Right hindlimb (tissue), 1 donor: ENCODE measurements at regions not wholly inside any gene's neighbourhood (a gene's known extent, or its start where the extent isn't known, plus 50 kb on each side); places are given as distances from the start of the nearest gene placed in this dataset.

Source experiments
- DNase-seq: peaks from one replicate; pipeline ENCODE4 v3.0.0-alpha.2; 2018

DNA sequence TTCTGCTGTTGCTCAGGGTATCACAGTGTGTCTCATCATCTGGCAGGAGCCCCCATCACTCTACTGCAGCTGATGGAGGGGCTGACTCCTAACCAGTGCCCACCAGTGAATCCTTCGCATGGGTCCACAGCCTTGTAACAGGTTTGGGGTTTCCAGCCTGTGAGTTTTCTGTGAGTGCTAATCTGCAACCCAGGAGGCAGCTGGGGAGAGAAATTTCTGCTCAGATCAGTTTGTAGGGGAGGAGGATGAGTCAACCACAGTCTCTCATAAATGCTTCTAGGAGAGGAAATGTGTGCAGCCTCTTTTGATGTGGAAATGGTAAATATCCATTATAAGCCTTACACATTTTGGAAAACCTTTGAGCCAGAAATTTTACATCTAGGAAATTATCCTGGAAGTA is 871.3 kb downstream of the AACS start:
- no peak for DNase-seq

GRCh38 chr12:125944446-125944845 is 879.2 kb downstream of the AACS start:
- no peak for DNase-seq

DNA sequence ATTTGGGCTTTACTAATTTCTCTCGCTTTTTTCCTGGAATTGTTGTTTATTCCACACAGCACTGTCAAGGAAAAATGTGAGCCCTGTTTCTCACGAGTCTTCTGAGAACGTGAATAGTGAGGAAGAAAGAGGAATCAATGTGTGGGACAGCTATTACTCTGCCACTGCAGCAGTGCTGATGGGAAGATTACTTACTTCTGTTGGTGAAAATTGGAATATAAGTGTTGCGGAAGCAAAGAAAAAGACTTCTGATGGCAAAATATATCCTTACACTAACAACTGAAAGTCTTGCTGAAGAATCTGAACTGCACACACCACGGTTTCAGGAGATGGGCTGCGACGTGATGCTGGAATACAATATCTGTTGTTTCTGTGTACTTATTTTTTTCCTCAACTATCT is 884.2 kb downstream of the AACS start:
- DNase-seq = no peak

DNA sequence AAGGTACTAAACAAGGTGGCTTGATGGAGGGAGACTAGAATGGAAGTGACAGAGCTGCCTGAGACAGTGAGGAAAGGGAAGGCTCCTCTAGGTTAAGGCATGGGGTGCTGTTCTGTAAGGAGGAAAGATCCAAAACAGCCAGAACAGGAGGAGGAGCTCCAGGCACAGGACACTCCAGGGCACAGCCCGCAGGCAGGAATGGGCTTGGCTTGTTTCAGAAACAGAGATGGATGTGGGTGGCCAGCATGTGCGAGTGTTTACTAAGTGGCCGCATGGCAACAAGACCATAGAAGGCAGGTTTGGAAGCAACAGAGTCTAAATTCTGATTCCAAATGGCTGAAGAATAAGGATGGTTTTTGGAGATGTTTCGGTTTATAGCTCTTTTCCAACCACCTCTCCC is 889.1 kb downstream of the AACS start:
- DNase-seq = no peak

GRCh38 chr12:125956186-125956585 is 891.0 kb downstream of the AACS start:
- no peak for DNase-seq

- DNase-seq = no peak
Measured at GRCh38 chr12:125966641-125967040, 901.4 kb downstream of the AACS start.

- no peak for DNase-seq
Measured at GRCh38 chr12:125968413-125968812, 903.2 kb downstream of the AACS start.

DNA sequence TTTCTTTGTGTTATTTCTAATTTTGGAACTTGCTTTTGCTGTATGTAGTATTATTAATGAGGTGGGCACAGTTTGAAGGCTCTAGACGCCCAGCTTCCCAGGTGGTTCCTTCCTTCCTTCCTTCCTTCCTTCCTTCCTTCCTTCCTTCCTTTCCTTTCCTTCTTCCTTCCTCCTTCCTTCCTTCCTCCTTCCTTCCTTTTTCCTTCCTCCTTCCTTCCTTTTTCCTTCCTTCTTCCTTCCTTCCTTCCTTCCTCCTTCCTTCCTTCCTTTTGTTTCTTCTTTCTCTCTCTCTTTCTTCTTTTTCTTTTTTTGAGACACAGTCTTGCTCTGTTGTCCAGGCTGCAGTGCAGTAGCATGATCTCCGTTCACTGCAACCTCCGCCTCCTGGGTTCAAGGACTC is 906.7 kb downstream of the AACS start:
- no peak for DNase-seq

GRCh38 chr12:125978286-125978685 is 913.1 kb downstream of the AACS start:
- DNase-seq = no peak

- DNase-seq = no peak
Measured at GRCh38 chr12:125981610-125982253, 916.5 kb downstream of the AACS start.

- peak; percentile 90 for DNase-seq
Measured at GRCh38 chr12:125983094-125983783, 918.0 kb downstream of the AACS start.

DNA sequence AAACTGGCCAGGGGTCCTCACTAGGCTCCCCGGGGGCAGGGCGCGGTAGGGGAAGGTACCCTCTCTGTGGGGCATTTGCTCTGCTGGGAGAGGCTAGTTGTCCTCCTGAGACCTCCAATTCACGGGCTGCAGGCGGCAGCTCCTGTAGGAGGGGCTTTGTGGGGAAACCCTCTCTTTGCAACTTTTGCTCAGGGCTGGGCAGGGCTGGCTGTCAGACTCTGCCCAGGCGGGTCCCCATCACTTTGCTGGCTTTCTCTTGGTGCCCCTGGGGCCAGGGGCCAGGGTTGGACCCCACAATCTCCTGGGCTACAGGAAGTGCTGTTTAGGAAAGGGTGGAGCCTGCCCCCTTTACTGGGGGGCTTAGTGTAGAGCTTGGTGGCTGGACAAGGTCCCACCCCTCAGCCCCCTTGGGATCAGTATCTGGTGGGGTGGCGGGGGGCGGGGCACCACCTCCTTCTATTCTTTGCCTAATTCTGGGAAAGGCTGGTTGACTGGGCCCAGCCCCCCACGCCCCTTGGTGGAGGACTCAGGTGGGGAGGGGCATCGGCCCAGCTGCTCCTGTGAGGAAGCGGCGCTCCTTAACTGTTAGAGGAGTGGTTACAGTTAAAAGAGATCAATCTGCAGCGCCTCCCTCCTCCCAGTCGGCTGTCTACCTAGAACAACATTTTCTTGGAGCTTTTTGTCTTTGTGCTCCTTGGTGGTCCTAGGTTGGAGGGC is 918.7 kb downstream of the AACS start:
- peak; percentile 49 for DNase-seq

- DNase-seq = no peak
Measured at GRCh38 chr12:125988545-125988944, 923.3 kb downstream of the AACS start.

DNA sequence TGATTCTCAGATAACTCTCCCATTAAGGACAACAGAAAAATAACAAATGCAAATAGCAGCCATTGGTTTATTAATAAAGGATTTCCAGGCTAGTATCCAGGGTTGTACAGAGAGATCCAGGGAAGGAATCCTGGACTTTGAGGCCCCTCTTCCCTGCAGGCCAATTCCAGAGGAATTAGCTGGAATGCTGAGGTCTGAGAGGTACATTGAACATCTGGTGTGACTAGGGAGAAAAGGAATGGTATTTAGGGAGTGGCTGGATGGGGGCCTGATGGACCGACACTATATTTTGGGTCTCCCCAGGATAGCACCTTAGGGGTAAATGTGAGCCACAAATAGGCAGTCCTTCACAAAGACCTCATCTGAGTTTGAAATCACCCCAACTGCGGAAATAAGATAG is 924.5 kb downstream of the AACS start:
- DNase-seq = peak; percentile 22

- DNase-seq = no peak
Measured at GRCh38 chr12:125996443-125996842, 931.2 kb downstream of the AACS start.

DNA sequence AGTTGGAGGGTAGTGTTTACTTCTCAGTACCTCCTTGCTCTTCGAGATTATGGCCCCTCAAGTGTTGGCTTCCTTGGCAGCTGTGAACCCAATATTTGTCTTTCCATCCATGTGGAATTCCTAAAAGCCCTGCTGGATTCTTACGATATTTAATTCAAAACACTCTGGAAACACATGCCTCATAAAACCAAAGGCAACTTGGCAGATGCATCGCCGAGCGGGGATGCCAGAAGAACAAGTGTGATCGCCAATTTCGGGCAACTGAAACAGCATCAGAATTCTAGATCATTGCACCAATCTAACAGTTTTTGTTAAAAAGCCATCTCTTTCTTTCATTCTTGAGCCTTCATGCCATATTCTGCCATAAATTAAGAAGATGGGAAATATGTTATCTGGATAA is 934.4 kb downstream of the AACS start:
- DNase-seq = no peak

GRCh38 chr12:126019385-126019784 is 954.1 kb downstream of the AACS start:
- no peak for DNase-seq

GRCh38 chr12:126021675-126022074 is 956.4 kb downstream of the AACS start:
- no peak for DNase-seq

DNA sequence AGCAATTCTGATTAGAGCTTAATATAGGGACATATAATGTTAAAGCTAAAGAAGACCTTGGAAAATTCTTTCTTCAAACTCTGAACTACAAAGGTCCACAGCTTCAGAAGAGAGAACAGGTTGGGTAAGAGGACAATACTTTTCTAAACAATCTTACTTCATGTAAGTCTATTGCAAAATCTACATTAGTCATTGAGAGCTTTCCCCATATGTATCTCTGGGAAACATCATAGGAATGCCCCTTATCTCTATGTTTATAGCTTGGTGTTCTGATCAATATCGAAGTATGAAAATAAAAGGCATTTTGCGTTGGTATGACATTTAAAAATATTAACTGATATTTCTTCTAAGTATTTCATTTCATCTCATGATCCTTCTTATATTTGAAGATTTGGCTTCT is 962.6 kb downstream of the AACS start:
- no peak for DNase-seq

DNA sequence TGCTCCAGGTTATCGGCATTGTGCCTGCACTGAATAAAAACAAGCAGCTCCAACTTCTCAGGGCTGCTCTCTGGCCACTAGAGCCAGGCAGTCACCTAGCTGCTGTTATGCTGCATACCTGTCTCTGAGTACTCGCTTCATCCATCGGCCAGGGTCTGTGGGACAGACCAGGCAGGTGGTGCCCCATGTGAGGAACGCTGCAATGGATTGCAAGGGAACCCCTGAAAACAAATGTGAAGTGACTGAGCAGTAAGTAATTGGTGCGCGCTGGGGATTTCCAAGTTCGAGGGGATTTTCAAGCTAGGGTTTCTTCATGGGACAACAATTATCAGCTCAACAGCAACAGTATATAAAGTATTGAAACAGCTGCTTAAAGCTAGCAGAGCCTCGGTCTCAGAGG is 965.3 kb downstream of the AACS start:
- no peak for DNase-seq

- DNase-seq = no peak
Measured at GRCh38 chr12:126033751-126034150, 968.5 kb downstream of the AACS start.

GRCh38 chr12:126036348-126036747 is 971.1 kb downstream of the AACS start:
- no peak for DNase-seq

- DNase-seq = no peak
Measured at GRCh38 chr12:126038434-126038833, 973.2 kb downstream of the AACS start.

- no peak for DNase-seq
Measured at GRCh38 chr12:126040307-126040706, 975.1 kb downstream of the AACS start.
